GM19467 (cell line): ENCODE measurements at regions not wholly inside any gene's neighbourhood (a gene's known extent, or its start where the extent isn't known, plus 50 kb on each side); places are given as distances from the start of the nearest gene placed in this dataset.

Experiments used
- ATAC-seq: cut with Tn5 transposase; IDR thresholded peaks from one replicate; pipeline ENCODE4 v1.9.1; 2021; ENCODE audit warnings: mild to moderate bottlenecking, moderate library complexity; ENCODE audit not compliant: unreplicated experiment

GRCh38 chr16:72523087-72523486 lies 351.1 kb upstream of the PMFBP1 start:
- no peak for ATAC-seq

GRCh38 chr16:72517154-72517553 lies 345.2 kb upstream of the PMFBP1 start:
- no peak for ATAC-seq

- no peak for ATAC-seq
Observed at GRCh38 chr16:72511171-72511570, 339.2 kb upstream of the PMFBP1 start.

- no peak for ATAC-seq
Observed at GRCh38 chr16:72508191-72508590, 336.2 kb upstream of the PMFBP1 start.

GRCh38 chr16:72502594-72503005 lies 330.6 kb upstream of the PMFBP1 start:
- ATAC-seq, result no peak

GRCh38 chr16:72501739-72502593 lies 330.0 kb upstream of the PMFBP1 start:
- ATAC-seq, result no peak

GRCh38 chr16:72500545-72500944 lies 328.6 kb upstream of the PMFBP1 start:
- ATAC-seq, result no peak

GRCh38 chr16:72493716-72494415 lies 321.9 kb upstream of the PMFBP1 start:
- no peak for ATAC-seq

- no peak for ATAC-seq
Observed at GRCh38 chr16:72487283-72487682, 315.3 kb upstream of the PMFBP1 start.

GRCh38 chr16:72482695-72483094 lies 310.7 kb upstream of the PMFBP1 start:
- no peak for ATAC-seq

- no peak for ATAC-seq
Observed at GRCh38 chr16:72481419-72481818, 309.5 kb upstream of the PMFBP1 start.

GRCh38 chr16:72480911-72481310 lies 309.0 kb upstream of the PMFBP1 start:
- ATAC-seq, result no peak

- ATAC-seq, result no peak
Observed at GRCh38 chr16:72475688-72476087, 303.7 kb upstream of the PMFBP1 start.

GRCh38 chr16:72474501-72475123 lies 302.7 kb upstream of the PMFBP1 start:
- ATAC-seq, result no peak

GRCh38 chr16:72473631-72474030 lies 301.7 kb upstream of the PMFBP1 start:
- ATAC-seq, result no peak

- ATAC-seq, result no peak
Observed at GRCh38 chr16:72471317-72471924, 299.5 kb upstream of the PMFBP1 start.

GRCh38 chr16:72470541-72470940 lies 298.6 kb upstream of the PMFBP1 start:
- no peak for ATAC-seq

- no peak for ATAC-seq
Observed at GRCh38 chr16:72469932-72470331, 298.0 kb upstream of the PMFBP1 start.

GRCh38 chr16:72468582-72468981 lies 296.6 kb upstream of the PMFBP1 start:
- no peak for ATAC-seq

GRCh38 chr16:72467157-72467759 lies 295.3 kb upstream of the PMFBP1 start:
- ATAC-seq, result no peak
